ENCODE measurements at regions not wholly inside any gene's neighbourhood (a gene's known extent, or its start where the extent isn't known, plus 50 kb on each side); places are given as distances from the start of the nearest gene placed in this dataset.

DNA sequence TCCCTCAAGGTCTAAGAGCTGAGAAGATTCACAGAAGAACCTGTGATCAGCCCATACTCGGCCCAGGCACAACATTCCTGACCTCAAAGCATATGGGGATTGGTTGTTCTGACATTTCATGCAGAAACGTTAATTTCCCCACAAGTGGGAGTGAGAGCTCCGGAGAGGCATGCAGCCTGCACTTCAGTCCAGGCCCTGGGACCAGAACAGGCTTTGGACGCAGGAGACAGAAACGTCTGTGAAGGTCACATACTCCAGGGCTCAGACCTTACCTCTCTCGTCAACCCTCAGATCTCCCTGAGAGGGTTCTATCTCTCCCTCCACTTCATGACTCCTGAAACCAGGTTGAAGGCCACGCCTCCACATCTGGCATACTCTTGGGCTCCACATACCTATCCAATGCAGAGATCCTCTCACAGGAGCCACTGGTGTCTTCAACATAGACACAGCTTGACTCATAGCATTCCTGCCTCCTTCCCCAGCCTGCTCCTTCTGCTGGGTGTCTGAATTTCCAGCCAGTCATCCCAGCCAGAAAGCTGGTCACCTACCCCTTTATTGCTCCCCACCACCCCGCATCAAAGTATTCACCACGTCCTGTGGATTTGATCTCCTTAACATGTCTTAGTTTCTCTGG is 149.2 kb downstream of the OMA1 start:
- ATAC-seq (no peak), DNase-seq (ENCODE audit: low spot score in 2 of 2) (no peak)
- Mint-ChIP-seq H3K4me1 (no peaks in the 10 kb centered on the region), H3K9me3 (no peaks in the 10 kb centered on the region), H3K36me3 (no peaks in the 10 kb centered on the region), H3K4me3 (no peak overlapping the region), H3K27ac (no peak overlapping the region)

DNA sequence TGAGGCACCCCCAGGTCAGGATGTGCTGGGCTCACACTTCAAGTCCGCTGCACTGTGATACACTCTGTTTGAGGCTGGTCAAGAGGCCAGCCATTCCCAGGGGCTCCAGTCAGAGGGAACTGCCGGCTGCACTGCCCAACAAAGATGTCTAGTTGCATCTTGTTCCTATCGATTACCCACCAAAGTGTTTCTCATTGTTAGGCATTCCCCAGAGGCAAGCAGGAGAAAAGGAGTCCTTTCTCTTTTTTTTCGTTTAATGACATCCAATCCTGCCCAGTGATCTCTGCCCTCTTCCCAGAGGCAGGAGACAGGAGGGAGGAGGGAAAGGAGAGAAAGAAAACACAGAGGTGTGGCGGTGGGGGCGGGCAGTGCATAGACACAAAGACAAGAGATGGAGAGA is 150.4 kb downstream of the OMA1 start:
- Mint-ChIP-seq H3K27ac (no peak overlapping the region), H3K9me3 (no peaks in the 10 kb centered on the region), H3K36me3 (no peaks in the 10 kb centered on the region), H3K4me3 (no peak overlapping the region), H3K4me1 (no peaks in the 10 kb centered on the region)
- no peak for ATAC-seq
- no peak for DNase-seq (ENCODE audit: low spot score in 2 of 2)

DNA sequence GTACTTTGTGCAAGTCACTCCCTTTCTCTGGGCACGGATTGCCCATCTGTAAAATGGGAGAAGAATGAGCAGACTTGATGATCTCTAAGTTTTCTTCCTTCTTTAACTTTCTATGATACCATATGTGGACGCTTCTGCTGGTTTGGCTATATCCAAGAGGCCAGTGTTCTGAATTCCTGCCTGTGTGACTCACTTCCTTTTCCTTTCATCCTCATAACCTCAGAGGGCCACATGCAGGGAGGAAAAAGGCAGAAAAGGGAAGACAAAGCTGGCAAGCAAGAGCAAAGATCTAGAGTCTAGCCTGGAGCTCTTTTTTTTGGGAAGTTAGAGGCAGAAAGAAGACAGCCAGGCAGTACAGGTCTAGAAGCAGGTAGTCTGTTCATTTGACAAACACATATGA is 151.2 kb downstream of the OMA1 start:
- Mint-ChIP-seq H3K4me3 (no peak overlapping the region), H3K27ac (no peak overlapping the region), H3K36me3 (no peaks in the 10 kb centered on the region), H3K4me1 (no peaks in the 10 kb centered on the region), H3K9me3 (no peaks in the 10 kb centered on the region)
- ATAC-seq (no peak), DNase-seq (ENCODE audit: low spot score in 2 of 2) (no peak)

DNA sequence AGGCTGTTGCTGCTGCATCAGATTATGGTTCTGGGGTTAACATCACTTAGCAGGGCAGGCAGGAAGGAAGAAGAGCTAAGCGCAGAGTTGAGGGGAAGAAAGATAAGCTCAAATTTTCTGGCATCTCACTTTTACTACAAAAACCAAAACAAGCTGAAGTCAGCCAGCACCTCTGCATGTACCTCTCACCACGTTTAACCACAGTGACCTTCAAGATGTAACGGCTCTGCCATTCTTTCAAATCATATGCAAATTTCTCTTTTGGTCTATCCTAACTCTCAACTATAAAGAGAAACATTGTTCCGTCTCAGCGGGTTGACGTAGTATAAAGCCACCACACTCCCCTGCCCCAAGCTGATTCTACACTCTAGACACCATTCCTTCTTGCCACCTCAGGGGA is 154.4 kb downstream of the OMA1 start:
- no peaks in the 10 kb centered on the region for H3K9me3 Mint-ChIP-seq
- H3K27ac Mint-ChIP-seq, result no peak overlapping the region
- H3K36me3 Mint-ChIP-seq, result no peaks in the 10 kb centered on the region
- DNase-seq (ENCODE audit: low spot score in 2 of 2) (peak in 1 of 2 donors; percentile 50), ATAC-seq (peak; percentile 90)
- H3K4me1 Mint-ChIP-seq, result no peaks in the 10 kb centered on the region
- H3K4me3 Mint-ChIP-seq, result no peak overlapping the region

DNA sequence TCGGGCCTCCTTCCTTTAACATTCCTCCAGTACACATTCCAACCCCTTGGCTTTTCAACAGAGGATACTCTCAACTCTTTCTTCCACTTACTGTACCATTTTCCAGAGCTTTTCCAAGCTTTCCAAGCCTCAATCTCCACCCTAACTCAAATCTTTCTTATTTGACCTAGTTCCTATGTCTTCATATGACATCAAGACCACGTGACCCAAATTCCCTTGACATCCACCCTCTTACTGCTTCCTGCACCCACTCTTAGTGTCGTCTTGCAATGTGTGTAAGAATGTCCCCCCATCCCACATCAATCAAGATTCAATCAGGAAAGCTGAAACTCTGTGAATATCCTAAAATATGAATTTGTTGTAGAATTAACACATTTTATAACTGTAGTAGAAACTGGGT is 155.0 kb downstream of the OMA1 start:
- no peak overlapping the region for H3K27ac Mint-ChIP-seq
- DNase-seq (ENCODE audit: low spot score in 2 of 2) (no peak), ATAC-seq (no peak)
- no peaks in the 10 kb centered on the region for H3K9me3 Mint-ChIP-seq
- H3K36me3 Mint-ChIP-seq, result no peaks in the 10 kb centered on the region
- no peaks in the 10 kb centered on the region for H3K4me1 Mint-ChIP-seq
- no peak overlapping the region for H3K4me3 Mint-ChIP-seq

DNA sequence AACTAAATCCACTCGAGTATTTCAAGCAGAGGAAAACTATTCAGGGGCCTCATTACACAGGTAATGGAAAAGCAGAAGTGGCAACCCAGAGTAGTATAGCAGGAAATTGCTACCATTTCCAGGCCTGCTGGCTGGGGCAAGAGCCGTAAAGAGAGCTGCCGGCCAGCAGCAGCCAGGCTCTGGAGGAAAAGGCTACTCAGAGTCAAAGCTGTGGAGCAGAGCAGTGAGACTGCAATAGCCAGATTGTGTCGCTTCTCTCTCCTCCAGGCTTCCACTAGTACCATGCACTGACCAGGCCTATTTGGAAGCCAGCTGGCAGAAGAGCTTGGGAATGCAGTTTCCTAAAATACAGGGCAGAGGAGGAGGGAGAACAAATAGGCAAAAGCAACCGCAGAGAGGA is 155.5 kb downstream of the OMA1 start:
- Mint-ChIP-seq H3K9me3 (no peaks in the 10 kb centered on the region), H3K36me3 (no peaks in the 10 kb centered on the region), H3K4me1 (no peaks in the 10 kb centered on the region), H3K4me3 (no peak overlapping the region), H3K27ac (no peak overlapping the region)
- ATAC-seq (no peak), DNase-seq (ENCODE audit: low spot score in 2 of 2) (no peak)

DNA sequence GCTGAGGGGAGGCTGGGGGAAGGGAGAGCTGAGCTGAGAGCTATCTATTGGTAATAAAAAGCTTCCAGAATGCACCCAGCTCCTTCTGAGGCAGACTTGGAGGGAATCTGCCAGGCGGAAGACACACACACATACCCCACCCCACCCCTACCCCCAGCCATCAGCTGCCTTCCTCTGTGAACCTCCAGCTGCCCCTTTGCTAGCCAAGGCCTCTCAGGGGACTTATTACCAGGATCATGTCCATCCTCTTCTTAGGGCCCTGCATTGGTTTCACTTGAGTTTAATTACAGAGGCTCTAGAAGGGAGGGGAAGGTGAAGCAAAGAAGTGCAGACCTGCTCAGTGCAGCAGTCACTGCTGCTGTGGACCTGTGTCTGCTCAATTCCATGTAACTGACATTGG is 156.4 kb downstream of the OMA1 start:
- Mint-ChIP-seq H3K4me3 (no peak overlapping the region), H3K36me3 (no peaks in the 10 kb centered on the region), H3K27ac (no peak overlapping the region), H3K9me3 (no peaks in the 10 kb centered on the region), H3K4me1 (no peaks in the 10 kb centered on the region)
- no peak for DNase-seq (ENCODE audit: low spot score in 2 of 2)
- ATAC-seq, result no peak

DNA sequence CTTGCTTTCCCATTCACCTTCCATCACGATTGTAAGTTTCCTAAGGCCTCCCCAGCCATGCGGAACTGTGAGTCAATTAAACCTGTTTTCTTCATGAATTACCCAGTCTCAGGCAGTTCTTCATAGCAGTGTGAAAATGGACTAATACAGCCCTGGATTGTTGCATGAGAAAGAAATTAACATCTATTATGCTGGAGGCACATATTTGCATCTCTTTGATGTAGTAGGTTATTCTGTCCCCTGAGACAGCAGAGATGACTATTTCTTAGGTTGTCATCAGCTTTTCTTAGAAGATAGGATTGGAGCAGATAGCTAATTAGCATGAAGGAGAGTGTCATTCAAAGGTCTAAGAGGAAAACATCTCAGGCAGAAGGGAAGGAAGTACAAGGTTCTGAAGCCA is 166.2 kb downstream of the OMA1 start:
- Mint-ChIP-seq H3K4me1 (no peaks in the 10 kb centered on the region), H3K36me3 (no peaks in the 10 kb centered on the region), H3K9me3 (peaks cover 6% of the 10 kb centered on the region), H3K27ac (no peak overlapping the region), H3K4me3 (no peak overlapping the region)
- DNase-seq (ENCODE audit: low spot score in 2 of 2) (no peak), ATAC-seq (no peak)

DNA sequence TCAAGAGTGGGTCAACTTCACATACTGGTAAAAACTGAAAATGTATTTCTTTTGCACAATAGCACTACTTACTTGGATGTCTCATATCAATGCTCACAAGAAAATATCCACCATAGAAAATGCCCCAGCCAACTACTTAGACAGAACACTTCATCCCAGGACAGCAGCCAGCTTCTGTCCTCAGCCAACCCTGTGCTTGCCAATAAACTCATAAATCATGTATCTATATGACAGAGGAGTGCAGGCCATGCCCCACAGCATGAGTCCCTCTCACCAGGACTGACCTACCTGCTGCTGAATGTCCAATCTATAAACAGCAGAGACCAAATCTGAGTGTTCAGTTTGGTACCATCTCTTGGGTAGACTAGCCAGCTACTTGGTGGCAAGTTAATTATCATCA is 179.3 kb downstream of the OMA1 start:
- ATAC-seq (no peak), DNase-seq (ENCODE audit: low spot score in 2 of 2) (no peak)
- Mint-ChIP-seq H3K36me3 (no peaks in the 10 kb centered on the region), H3K4me3 (no peak overlapping the region), H3K9me3 (no peaks in the 10 kb centered on the region), H3K4me1 (no peaks in the 10 kb centered on the region), H3K27ac (no peak overlapping the region)

DNA sequence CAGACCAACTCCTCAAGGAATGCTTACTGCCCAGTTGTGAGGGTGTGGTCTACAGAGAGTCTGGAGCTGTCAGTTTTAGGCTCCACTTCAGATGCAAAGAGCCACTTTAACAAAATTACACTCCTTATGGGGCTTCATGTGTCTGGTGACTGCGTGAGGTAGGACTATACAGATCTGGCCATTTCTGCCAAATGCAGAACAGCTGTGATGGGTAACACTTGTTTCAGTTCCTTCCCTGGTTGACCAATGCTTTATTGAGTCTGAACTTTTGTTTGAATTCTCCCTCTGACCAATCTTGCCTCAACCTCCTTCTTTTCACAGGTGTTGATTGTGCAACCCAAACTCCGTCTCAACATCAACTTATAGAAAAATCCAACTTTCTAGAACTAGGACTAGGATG is 181.2 kb downstream of the OMA1 start:
- ATAC-seq (no peak), DNase-seq (ENCODE audit: low spot score in 2 of 2) (peak in 1 of 2 donors; percentile 29)
- H3K4me1 Mint-ChIP-seq, result peaks cover 6% of the 10 kb centered on the region
- no peak overlapping the region for H3K4me3 Mint-ChIP-seq
- H3K9me3 Mint-ChIP-seq, result no peaks in the 10 kb centered on the region
- H3K27ac Mint-ChIP-seq, result no peak overlapping the region
- H3K36me3 Mint-ChIP-seq, result no peaks in the 10 kb centered on the region

DNA sequence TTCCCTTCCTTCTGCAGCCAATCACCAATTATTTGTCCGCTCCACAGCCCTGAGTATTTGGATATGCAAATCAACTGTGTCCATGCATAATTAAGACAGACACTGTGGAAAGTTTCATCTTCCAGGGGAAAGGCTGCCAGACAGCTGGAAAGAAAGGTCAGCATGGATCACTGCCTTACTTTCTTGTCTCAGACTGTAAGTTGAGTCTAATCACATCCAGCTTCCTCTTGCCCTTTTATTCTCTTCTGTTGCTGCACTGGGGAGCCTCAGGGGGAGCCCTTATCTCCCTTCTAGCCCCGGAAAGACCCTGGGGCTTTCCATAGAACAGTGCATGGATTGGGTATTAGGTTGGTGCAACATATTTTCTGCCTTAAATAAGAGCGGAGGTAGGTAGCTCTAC is 182.9 kb downstream of the OMA1 start:
- Mint-ChIP-seq H3K9me3 (no peaks in the 10 kb centered on the region), H3K4me3 (no peak overlapping the region), H3K36me3 (no peaks in the 10 kb centered on the region), H3K27ac (no peak overlapping the region), H3K4me1 (peaks cover 6% of the 10 kb centered on the region)
- peak in 1 of 2 donors; percentile 23 for DNase-seq (ENCODE audit: low spot score in 2 of 2)
- no peak for ATAC-seq

DNA sequence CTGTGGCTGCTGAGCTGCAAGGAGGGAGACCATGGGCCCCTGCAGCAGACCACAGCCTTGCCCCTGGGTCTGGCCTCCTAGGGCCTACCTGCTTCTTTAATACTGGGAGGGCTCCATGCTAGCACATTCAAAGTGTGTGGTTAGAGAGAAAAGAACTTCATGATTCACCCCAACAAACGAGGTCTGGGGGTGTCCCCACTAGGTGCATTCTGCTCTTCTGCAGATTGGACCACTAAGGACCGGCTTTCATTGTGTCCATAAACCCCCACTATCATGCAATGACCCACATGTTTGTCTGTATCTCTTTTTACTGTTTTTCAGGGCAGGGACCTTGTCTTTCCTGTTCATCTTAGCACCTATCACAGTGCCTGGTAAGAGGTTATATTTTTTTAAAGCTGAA is 185.4 kb downstream of the OMA1 start:
- peaks cover 6% of the 10 kb centered on the region for H3K4me1 Mint-ChIP-seq
- DNase-seq (ENCODE audit: low spot score in 2 of 2), result no peak
- no peak overlapping the region for H3K4me3 Mint-ChIP-seq
- H3K36me3 Mint-ChIP-seq, result no peaks in the 10 kb centered on the region
- peak; percentile 78 for ATAC-seq
- no peaks in the 10 kb centered on the region for H3K9me3 Mint-ChIP-seq
- no peak overlapping the region for H3K27ac Mint-ChIP-seq

DNA sequence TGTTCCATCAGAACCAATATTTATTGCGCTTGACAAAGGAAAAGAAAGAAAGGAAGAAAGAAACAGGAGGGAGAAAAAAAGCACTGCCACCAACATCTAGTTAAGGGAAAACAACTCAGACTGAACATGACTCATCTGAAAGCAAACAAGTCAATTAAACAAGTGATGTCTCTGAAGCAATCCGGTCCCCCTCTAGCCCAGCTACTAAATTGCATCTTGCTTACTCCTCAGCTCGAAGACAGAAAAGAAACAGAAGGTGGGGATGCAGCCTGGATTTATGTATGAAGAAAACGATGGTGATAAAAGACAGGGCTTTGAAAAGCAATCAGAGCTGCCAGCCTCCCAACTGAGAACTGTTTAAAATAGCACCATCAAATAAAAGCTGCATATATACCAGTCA is 188.2 kb downstream of the OMA1 start:
- H3K9me3 Mint-ChIP-seq, result no peaks in the 10 kb centered on the region
- no peak overlapping the region for H3K4me3 Mint-ChIP-seq
- no peaks in the 10 kb centered on the region for H3K36me3 Mint-ChIP-seq
- peaks cover 6% of the 10 kb centered on the region for H3K4me1 Mint-ChIP-seq
- no peak for ATAC-seq
- H3K27ac Mint-ChIP-seq, result no peak overlapping the region
- DNase-seq (ENCODE audit: low spot score in 2 of 2), result no peak

DNA sequence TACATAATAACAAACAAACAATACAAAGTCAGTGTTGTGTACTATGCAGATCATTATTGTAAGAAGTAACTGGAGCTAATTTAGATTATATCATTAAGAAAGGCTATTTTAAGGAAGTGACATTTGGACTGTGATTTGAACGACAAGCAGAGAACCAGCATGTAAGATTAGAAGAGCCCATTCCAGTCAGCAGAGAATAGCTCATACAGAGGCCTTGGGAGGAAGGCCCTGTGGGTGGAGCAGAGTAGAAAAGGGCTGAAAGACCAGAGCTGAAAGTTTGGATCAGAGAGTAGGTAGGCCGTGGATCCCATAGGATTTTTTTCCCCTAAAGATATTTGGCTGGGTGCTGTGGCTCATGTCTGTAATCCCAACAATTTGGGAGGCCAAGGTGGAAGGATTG is 190.1 kb downstream of the OMA1 start:
- Mint-ChIP-seq H3K27ac (no peak overlapping the region), H3K4me3 (no peak overlapping the region), H3K9me3 (no peaks in the 10 kb centered on the region), H3K36me3 (no peaks in the 10 kb centered on the region), H3K4me1 (peaks cover 4% of the 10 kb centered on the region)
- DNase-seq (ENCODE audit: low spot score in 2 of 2) (no peak), ATAC-seq (no peak)

DNA sequence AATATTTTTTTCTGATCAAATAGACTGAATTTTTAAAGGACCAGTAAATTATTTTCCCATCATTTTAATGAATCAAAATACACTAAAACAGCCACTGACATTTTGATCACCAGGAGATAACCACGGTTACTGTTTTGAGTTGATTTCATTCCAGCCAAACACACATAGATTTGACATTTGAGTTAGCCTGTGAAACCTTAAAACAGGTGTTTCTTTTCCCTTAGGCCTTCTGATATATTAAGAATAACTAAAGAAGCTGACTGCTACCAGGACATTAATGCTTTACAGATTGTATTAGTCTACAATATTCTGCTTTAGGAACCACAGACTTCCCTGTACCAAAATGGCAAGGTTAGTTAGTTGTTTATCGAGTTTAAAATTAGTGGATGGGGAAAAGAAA is 193.4 kb downstream of the OMA1 start:
- no peak for DNase-seq (ENCODE audit: low spot score in 2 of 2)
- Mint-ChIP-seq H3K27ac (no peak overlapping the region), H3K4me3 (no peak overlapping the region), H3K9me3 (no peaks in the 10 kb centered on the region), H3K36me3 (no peaks in the 10 kb centered on the region), H3K4me1 (no peaks in the 10 kb centered on the region)
- ATAC-seq, result no peak

DNA sequence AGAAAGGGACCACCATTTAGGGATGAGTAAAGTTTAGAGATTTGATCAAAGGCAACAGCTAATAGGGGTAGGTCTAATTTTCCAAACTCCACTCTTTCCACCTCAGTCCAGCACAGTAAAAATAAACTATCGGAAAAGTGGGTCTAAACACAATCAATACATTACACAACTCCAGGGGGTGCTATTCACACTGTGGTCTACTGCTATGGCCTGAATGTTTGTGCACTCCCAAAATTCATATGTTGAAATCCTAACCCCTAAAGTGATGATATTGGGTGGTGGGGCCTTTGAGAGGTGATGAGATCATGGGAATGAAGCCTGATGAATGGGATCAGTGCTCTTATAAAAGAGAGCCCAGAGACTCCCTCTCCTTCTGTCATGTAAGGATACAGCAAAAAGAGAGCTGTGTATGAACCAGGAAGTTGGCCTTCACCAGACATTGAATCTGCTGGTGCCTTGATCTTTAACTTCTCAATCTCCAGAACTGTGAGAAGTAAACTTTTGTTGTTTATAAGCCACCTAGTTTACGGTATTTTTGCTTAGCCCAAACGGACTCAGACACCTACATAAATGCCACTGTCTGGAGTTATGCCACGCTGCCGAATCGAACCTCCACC is 193.9 kb downstream of the OMA1 start:
- Mint-ChIP-seq H3K4me1 (no peaks in the 10 kb centered on the region), H3K36me3 (no peaks in the 10 kb centered on the region), H3K27ac (no peak overlapping the region), H3K9me3 (no peaks in the 10 kb centered on the region), H3K4me3 (no peak overlapping the region)
- ATAC-seq (no peak), DNase-seq (ENCODE audit: low spot score in 2 of 2) (no peak)

DNA sequence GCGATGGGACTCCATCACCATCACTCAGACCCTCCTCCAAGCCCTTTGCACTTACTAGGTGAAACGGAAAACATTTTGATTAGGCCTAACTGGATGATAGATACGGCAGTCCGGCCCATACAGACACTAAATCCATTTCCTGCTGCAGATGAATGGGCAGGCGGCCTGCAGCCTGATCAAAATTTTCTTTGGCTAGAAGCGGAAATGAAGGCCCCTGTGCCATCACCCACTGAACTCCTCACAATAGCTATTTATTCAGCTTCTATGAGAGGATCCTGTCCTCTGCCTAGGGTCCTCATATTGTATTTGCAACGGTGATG is 200.5 kb downstream of the OMA1 start:
- H3K27ac Mint-ChIP-seq, result no peak overlapping the region
- no peaks in the 10 kb centered on the region for H3K9me3 Mint-ChIP-seq

More for the DNA sequence above, 200.5 kb downstream of the OMA1 start:
- no peaks in the 10 kb centered on the region for H3K36me3 Mint-ChIP-seq
- no peak overlapping the region for H3K4me3 Mint-ChIP-seq
- no peak for ATAC-seq
- H3K4me1 Mint-ChIP-seq, result no peaks in the 10 kb centered on the region
- no peak for DNase-seq (ENCODE audit: low spot score in 2 of 2)

Data from stimulated activated effector memory CD8-positive, alpha-beta T cell treated with anti-CD3 and anti-CD28 coated beads, Interleukin-12 subunit alpha, Interleukin-12 subunit beta, amount 100 ng/mL, for 72 hours (primary cell).